GM23338 (cell line): ENCODE measurements at regions not wholly inside any gene's neighbourhood (a gene's known extent, or its start where the extent isn't known, plus 50 kb on each side); places are given as distances from the start of the nearest gene placed in this dataset.

Source experiments
- ATAC-seq: fragments of 200-7000 bp; cut with Tn5 transposase; 3 replicates; pipeline ENCODE4 v1.9.1; 2020
- DNase-seq: peaks from one replicate; pipeline ENCODE4 v3.0.0-alpha.2; 2015; ENCODE audit warnings: low spot score
- H2AFZ ChIP-seq: fragments of 200-600 bp; sonication (generic); 2 replicates; pipeline ENCODE4 v1.8.0; 2016; ENCODE audit warnings: antibody characterized with exemption, mild to moderate bottlenecking, moderate library complexity
- H3F3A ChIP-seq: fragments of 200-600 bp; sonication (generic); replicated peaks from 2 replicates; pipeline ENCODE4 v1.8.0; 2017; ENCODE audit warnings: antibody characterized with exemption, mixed run types, low read depth
- H3K27ac ChIP-seq: fragments of 200-600 bp; sonication (generic); 2 replicates; pipeline ENCODE4 v1.6.1; 2016; ENCODE audit warnings: low read depth
- H3K27me3 ChIP-seq: fragments of 200-600 bp; sonication (generic); 2 replicates; pipeline ENCODE4 v1.8.0; 2016; ENCODE audit warnings: mild to moderate bottlenecking, mixed run types, moderate library complexity; ENCODE audit not compliant: insufficient read depth
- H3K36me3 ChIP-seq: fragments of 200-600 bp; sonication (generic); 2 replicates; pipeline ENCODE4 v1.8.0; 2016; ENCODE audit warnings: mild to moderate bottlenecking; ENCODE audit not compliant: insufficient read depth
- H3K4me1 ChIP-seq: fragments of 200-600 bp; sonication (generic); 2 replicates; pipeline ENCODE4 v1.8.0; 2016; ENCODE audit warnings: mild to moderate bottlenecking, moderate library complexity; ENCODE audit not compliant: insufficient read depth
- H3K4me2 ChIP-seq: fragments of 200-600 bp; sonication (generic); 2 replicates; pipeline ENCODE4 v1.7.1; 2017; ENCODE audit warnings: mixed run types
- H3K4me3 ChIP-seq: fragments of 200-600 bp; sonication (generic); 2 replicates; pipeline ENCODE4 v1.6.1; 2016; ENCODE audit warnings: mixed run types
- H3K79me2 ChIP-seq: fragments of 200-600 bp; sonication (generic); replicated peaks from 2 replicates; pipeline ENCODE4 v1.8.0; 2017; ENCODE audit warnings: mild to moderate bottlenecking; ENCODE audit not compliant: insufficient read depth
- H3K9me2 ChIP-seq: fragments of 200-600 bp; sonication (generic); 2 replicates; pipeline ENCODE4 v1.8.0; 2017; ENCODE audit not compliant: insufficient read depth
- H4K20me1 ChIP-seq: fragments of 200-600 bp; sonication (generic); replicated peaks from 2 replicates; pipeline ENCODE4 v1.8.0; 2017; ENCODE audit warnings: mild to moderate bottlenecking; ENCODE audit not compliant: insufficient read depth
- H3K27ac Mint-ChIP-seq: 2 replicates; pipeline ENCODE4 v1.8.0; 2020; ENCODE audit warnings: inconsistent platforms, mild to moderate bottlenecking, moderate library complexity, mixed read lengths
- H3K27me3 Mint-ChIP-seq: 3 replicates; pipeline ENCODE4 v1.8.0; 2022; ENCODE audit warnings: low read depth, mild to moderate bottlenecking, moderate library complexity, mixed read lengths, inconsistent platforms; ENCODE audit not compliant: insufficient read depth, poor library complexity
- H3K36me3 Mint-ChIP-seq: 3 replicates; pipeline ENCODE4 v1.8.0; 2021; ENCODE audit warnings: low read depth, mild to moderate bottlenecking, inconsistent platforms, moderate library complexity, mixed read lengths
- H3K4me1 Mint-ChIP-seq: 3 replicates; pipeline ENCODE4 v1.8.0; 2020; ENCODE audit warnings: mild to moderate bottlenecking, inconsistent platforms, mixed read lengths
- H3K4me3 Mint-ChIP-seq: 3 replicates; pipeline ENCODE4 v1.8.0; 2021; ENCODE audit warnings: moderate library complexity, mild to moderate bottlenecking, inconsistent platforms, mixed read lengths
- H3K9me3 Mint-ChIP-seq: 3 replicates; pipeline ENCODE4 v1.8.0; 2020; ENCODE audit warnings: moderate library complexity, mild to moderate bottlenecking, inconsistent platforms, mixed read lengths
- CREB1 ChIP-seq: fragments of 250-450 bp; sonication (Bioruptor Pico); IDR thresholded peaks from 2 replicates; pipeline ENCODE4 v1.5.0; 2020; ENCODE audit warnings: low read depth, mild to moderate bottlenecking, moderate library complexity
- CTCF ChIP-seq, 2 experiments: fragments of 200-600 bp in 1 of 2; sonication (generic) in 1 of 2; conservative IDR thresholded peaks; 2 replicates each; pipeline versions ENCODE4 v1.5.1 to v1.6.1; 2016 to 2017; ENCODE audit warnings: antibody characterized with exemption in 2 of 2, low read depth in 2 of 2, mild to moderate bottlenecking in 2 of 2, moderate library complexity in 1 of 2
- ETS1 ChIP-seq: IDR thresholded peaks from 2 replicates; pipeline ENCODE4 v1.6.1; 2016; ENCODE audit warnings: antibody characterized with exemption
- EZH2 ChIP-seq: fragments of 200-600 bp; sonication (generic); IDR thresholded peaks from one replicate; pipeline ENCODE4 v1.8.0; 2017; ENCODE audit warnings: antibody characterized with exemption, mild to moderate bottlenecking, low read depth; ENCODE audit not compliant: unreplicated experiment
- EZH2phosphoT487 ChIP-seq: fragments of 200-600 bp; sonication (generic); IDR thresholded peaks from one replicate; pipeline ENCODE4 v1.8.1; 2018; ENCODE audit warnings: antibody characterized with exemption; ENCODE audit not compliant: unreplicated experiment
- JUNB ChIP-seq: IDR thresholded peaks from one replicate; pipeline ENCODE4 v1.6.1; 2016; ENCODE audit warnings: antibody characterized with exemption; ENCODE audit not compliant: unreplicated experiment
- NANOG ChIP-seq: IDR thresholded peaks from 2 replicates; pipeline ENCODE4 v1.6.1; 2016; ENCODE audit warnings: antibody characterized with exemption, borderline replicate concordance
- POLR2AphosphoS5 ChIP-seq: IDR thresholded peaks from 2 replicates; pipeline ENCODE4 v1.6.1; 2016; ENCODE audit warnings: antibody characterized with exemption, low read depth
- REST ChIP-seq: IDR thresholded peaks from one replicate; pipeline ENCODE4 v1.6.1; 2018; ENCODE audit warnings: antibody characterized with exemption; ENCODE audit not compliant: unreplicated experiment
- STAT1 ChIP-seq: IDR thresholded peaks from one replicate; pipeline ENCODE4 v1.6.1; 2016; ENCODE audit warnings: antibody characterized with exemption; ENCODE audit not compliant: unreplicated experiment
- ZNF114 ChIP-seq: fragments of 250-450 bp; sonication (Bioruptor Pico); IDR thresholded peaks from 2 replicates; pipeline ENCODE4 v1.5.0; 2020; ENCODE audit warnings: mild to moderate bottlenecking, moderate library complexity
- ZNF331 ChIP-seq: fragments of 250-450 bp; sonication (Bioruptor Pico); IDR thresholded peaks from 2 replicates; pipeline ENCODE4 v1.5.0; 2020; ENCODE audit warnings: low read depth, mild to moderate bottlenecking, moderate library complexity
- ZNF462 ChIP-seq: fragments of 250-450 bp; sonication (Bioruptor Pico); IDR thresholded peaks from 2 replicates; pipeline ENCODE4 v1.5.0; 2020; ENCODE audit warnings: mild to moderate bottlenecking, moderate library complexity

- H3K27ac ChIP-seq = no peak overlapping the region
- H3K4me2 ChIP-seq = no peak overlapping the region
These were observed 80.7 kb upstream of the OSR1 start for GRCh38 chr2:19439081-19439480.

More at GRCh38 chr2:19439081-19439480, 80.7 kb upstream of the OSR1 start:
- Mint-ChIP-seq H3K4me3 (no peak overlapping the region), H3K36me3 (no peaks in the 10 kb centered on the region), H3K9me3 (no peaks in the 10 kb centered on the region), H3K27me3 (no peaks in the 10 kb centered on the region), H3K4me1 (peaks cover 8% of the 10 kb centered on the region), H3K27ac (no peak overlapping the region)
- no peaks in the 10 kb centered on the region for H3F3A ChIP-seq
- no peaks in the 10 kb centered on the region for H4K20me1 ChIP-seq
- H3K79me2 ChIP-seq = no peaks in the 10 kb centered on the region
- no peak for DNase-seq
- TF ChIP-seq ZNF114 (CRISPR knock-in tag) (no peak), CREB1 (CRISPR knock-in tag) (no peak), JUNB (no peak), NANOG (no peak), ETS1 (no peak), CTCF (conservative IDR thresholded peaks at IDR 0.05; ENCODE audit: low read depth in 2 of 2) (no peak), EZH2 (no peak), POLR2AphosphoS5 (no peak), EZH2phosphoT487 (no peak), REST (no peak), ZNF462 (CRISPR knock-in tag) (no peak), ZNF331 (CRISPR knock-in tag) (no peak), STAT1 (no peak)
- H3K9me2 ChIP-seq = peaks cover 4% of the 10 kb centered on the region; the same call in 1 of the 2 replicates
- H2AFZ ChIP-seq = 0 out of 2 replicates have a peak overlapping the region, but pooled peaks have one; percentile 14
- H3K27me3 ChIP-seq = no peaks in the 10 kb centered on the region
- peaks cover 4% of the 10 kb centered on the region; the same call in 1 of the 2 replicates for H3K4me1 ChIP-seq
- no peak overlapping the region for H3K4me3 ChIP-seq
- no peak for ATAC-seq
- no peaks in the 10 kb centered on the region for H3K36me3 ChIP-seq
